Astrocyte of the hippocampus (primary cell): ENCODE measurements at regions not wholly inside any gene's neighbourhood (a gene's known extent, or its start where the extent isn't known, plus 50 kb on each side); places are given as distances from the start of the nearest gene placed in this dataset.
"Not testable (repeated sequence)": the region's sequence is repeated elsewhere in the genome, so short reads cannot be mapped to it uniquely, and the experiment has no call there.

Experiments used
- DNase-seq: peaks from one replicate; pipeline ENCODE4 v3.0.0; 2011; ENCODE audit warnings: low read depth, low spot score

- no peak for DNase-seq
Measured at GRCh38 chr13:65600702-65601101, 1629.4 kb downstream of the PCDH9 start.

DNA sequence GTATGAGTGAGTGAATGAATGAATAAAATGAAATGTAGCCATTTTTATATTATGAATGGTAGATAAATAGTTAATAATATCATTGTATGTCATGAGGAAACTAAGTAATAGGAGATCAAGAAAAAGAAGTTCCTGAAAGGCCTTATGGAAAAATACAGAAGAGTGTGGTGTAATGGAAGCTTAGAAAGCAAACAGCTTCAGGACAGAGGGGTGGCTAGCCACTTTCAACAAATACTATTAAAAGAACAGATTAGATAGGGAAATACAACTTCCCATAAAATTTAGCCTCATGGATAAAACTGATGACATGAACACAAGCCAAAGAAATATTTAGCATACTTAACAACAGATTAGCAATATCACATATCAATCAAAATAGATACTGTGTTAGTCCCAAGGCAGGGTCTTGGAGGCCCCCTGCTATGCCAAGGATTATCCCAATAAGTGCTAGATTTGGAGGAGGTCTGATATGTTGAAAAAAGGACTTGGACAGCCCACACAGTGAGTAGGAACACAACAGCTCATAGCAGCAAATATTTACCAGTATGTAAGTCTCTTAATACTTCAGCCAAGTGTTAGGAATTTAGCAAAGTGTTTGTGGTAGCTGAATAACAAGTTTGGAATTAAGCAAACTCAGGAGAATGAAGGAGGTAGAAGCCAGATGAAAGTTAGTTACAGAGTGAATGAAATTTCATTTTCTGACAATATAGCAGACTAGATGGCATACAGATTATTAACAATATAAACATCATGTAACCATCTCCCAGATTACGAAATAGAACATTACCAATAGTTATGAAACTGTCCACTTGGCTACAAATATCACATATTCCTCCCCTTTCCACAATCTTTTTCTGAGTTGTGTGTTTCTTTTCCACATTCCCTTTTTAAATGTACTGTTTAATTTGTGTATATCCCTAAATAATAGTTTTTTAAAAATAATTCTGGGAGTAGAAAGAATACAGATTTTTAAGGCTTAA, 1632.0 kb downstream of the PCDH9 start:
- DNase-seq: peak; percentile 77

DNA sequence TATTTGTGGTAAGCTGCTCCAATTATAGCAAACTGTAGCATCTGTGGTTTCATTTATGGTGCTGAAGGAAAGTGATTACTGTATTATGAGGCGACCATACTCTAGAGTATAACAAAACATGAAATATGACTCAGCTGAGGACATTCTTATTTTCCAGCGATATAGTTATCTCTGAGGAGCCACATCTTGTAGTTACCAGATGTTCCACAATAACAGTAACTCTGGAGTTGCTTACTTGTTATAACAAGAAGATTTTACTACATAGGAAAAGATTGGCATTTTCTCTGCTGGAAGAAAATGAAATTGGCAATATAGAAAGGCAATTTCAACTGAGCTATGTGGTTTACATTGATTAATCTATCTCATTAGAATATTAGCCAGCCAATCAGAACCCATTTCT, 1634.2 kb downstream of the PCDH9 start:
- no peak for DNase-seq

- peak; percentile 82 for DNase-seq
Measured at GRCh38 chr13:65594298-65594781, 1635.8 kb downstream of the PCDH9 start.

DNA sequence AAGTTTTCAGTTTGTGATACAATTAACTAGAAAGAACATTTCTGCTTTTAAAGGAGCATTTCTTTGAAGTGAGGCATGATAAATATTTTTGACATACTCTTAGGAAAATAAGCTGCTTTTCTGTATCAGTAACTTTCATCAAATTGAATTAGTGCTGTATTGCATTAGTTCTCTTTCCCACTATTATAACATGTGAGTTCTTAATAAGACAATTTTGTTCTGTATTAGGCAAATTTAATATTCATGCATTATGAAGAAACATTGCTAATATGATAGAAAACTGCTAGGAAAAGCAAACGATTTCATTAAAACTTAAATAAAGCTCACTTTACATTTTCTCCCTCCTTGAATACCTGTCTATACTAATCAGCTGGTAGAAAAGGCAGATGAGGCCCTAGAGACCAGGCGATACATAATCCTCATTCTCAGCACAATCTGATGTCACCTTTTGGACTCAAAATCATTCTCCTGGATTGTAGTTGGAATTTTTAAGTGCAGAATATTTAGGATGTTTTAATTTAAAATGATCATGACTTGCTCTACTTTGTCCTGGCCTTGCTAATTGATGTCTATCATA, 1636.8 kb downstream of the PCDH9 start:
- DNase-seq: no peak

DNA sequence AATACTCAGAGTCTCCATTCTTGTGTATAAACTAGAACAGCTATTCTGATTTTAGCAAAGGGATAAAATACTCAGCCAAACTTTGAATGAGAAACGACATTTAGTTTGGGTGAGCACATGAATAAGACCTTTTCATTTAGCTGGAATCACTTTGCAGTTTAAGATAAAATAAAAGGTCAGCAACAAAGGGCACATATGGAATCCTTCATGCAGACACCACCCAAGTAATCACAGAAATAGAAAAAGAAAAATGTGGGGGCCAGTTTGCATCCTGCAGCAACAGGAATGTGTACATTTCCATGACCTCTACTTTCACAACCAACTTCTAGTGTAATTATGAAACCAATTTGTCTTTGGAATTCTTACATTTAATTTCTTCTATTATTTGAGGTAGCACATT, 1637.4 kb downstream of the PCDH9 start:
- no peak for DNase-seq

- no peak for DNase-seq
Measured at GRCh38 chr13:65585346-65585745, 1644.8 kb downstream of the PCDH9 start.

- DNase-seq: no peak
Measured at GRCh38 chr13:65584126-65584525, 1646.0 kb downstream of the PCDH9 start.

DNA sequence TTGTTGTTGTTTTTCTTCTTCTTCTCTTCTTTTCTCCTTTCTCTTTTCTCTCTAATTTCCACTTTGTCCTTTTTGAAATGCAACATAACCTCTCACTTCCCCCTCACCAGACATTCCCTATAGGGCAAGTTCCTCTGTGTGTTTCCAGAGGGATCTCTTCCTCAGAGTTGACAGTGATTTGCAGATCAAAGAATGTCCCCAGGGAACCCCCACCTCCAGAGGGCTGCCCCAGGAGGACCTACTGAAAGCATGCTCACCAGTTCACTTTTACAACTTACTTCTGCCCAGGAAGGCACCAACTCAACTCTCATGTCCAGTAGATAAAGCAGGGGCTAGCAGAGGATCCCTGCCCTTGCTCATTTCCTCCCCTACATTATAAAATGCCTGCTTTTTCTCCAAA, 1648.0 kb downstream of the PCDH9 start:
- no peak for DNase-seq

DNA sequence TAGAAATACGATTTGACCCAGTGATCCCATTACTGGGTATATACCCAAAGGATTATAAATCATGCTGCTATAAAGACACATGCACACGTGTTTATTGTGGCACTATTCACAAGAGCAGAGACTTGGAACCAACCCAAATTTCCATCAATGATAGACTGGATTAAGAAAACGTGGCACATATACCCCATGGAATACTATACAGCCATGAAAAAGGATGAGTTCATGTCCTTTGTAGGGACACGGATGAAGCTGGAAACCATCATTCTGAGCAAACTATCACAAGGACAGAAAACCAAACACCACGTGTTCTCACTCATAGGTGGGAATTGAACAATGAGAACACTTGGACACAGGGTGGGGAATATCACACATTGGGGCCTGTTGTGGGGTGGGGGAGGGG, 1665.6 kb downstream of the PCDH9 start:
- DNase-seq: not testable (repeated sequence)

GRCh38 chr13:65562305-65562704, 1667.8 kb downstream of the PCDH9 start:
- no peak for DNase-seq

- no peak for DNase-seq
Measured at GRCh38 chr13:65560936-65561335, 1669.2 kb downstream of the PCDH9 start.

- no peak for DNase-seq
Measured at GRCh38 chr13:65555962-65556361, 1674.2 kb downstream of the PCDH9 start.

DNA sequence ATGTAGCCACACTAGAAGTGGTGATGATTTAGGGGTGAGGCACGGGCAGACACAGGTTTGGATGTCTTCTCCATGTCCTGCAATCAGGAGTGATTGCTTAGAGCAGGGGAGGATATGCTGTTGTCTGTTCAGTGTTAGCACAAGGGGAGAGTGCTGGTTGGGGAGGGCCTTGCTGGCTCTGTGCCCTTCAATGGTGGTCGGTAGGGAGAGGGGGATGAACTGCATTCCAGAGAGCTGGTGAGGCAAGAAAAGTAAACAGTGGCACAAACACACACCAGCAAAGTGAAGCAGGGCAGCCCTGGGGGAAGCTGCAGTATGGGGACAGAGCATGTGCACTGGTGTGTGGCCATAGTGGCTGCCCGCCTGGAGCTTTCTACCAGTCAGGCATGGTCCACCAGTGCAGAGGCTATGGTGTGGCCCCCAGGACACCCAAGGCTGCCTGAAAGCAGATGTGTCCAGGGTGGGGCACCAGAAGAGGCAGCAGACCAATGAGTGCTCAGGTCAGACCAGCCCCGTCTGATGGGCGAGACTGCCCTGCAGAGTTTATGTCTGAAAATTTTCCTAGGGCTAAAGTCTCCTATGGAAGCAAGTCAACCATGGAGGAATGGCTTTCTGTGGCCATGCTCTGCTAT, 1676.9 kb downstream of the PCDH9 start:
- peak; percentile 6 for DNase-seq

GRCh38 chr13:65551208-65551607, 1678.9 kb downstream of the PCDH9 start:
- no peak for DNase-seq

- peak; percentile 6 for DNase-seq
Measured at GRCh38 chr13:65540175-65540574, 1690.0 kb downstream of the PCDH9 start.

DNA sequence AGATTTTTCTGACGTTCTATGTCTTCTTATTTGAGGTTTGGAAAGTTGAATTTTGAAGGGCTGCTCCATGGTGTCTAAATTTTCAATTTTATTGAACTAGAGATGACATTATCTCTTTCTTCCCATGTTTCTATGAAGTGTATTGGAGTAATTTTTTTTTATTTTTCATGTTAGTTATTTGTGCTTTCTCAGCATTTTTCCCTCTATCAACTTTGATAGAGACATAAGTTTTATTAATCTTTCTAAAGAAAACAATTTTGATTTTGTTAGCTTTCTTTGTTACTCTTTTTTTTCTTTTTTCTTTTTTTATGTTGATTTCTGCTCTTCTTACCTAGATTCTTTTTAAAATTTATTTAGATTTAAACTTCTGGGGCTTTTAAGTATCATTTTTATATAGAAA, 1694.8 kb downstream of the PCDH9 start:
- DNase-seq: no peak

GRCh38 chr13:65532231-65532630, 1697.9 kb downstream of the PCDH9 start:
- DNase-seq: no peak

- no peak for DNase-seq
Measured at GRCh38 chr13:65530688-65531087, 1699.4 kb downstream of the PCDH9 start.

- no peak for DNase-seq
Measured at GRCh38 chr13:65529541-65529940, 1700.6 kb downstream of the PCDH9 start.

DNA sequence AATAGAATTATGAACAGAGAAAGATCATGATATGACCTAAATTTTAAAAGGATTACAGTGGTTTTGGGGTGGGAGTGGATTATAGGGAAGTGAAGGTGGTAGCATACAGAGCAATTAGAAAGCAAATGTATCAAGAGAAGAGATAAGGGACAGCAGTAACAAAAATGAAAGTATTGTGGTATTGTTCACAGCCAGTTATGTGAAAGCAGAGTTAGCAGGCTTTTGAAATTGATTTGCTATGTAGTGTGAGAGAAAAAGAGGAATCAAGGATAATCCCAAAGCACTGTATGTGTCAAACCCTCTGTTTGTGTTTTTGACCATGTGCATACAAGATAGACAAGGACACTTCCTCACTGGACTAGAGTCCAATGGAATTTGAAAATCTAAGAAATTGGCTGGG, 1721.4 kb downstream of the PCDH9 start:
- no peak for DNase-seq

- DNase-seq: no peak
Measured at GRCh38 chr13:65508338-65508737, 1721.8 kb downstream of the PCDH9 start.
